SK-N-SH (cell line): ENCODE measurements at regions not wholly inside any gene's neighbourhood (a gene's known extent, or its start where the extent isn't known, plus 50 kb on each side); places are given as distances from the start of the nearest gene placed in this dataset.

Experiments
- CTCF ChIA-PET: fragments of 300-600, 350-600 bp; formaldehyde crosslinking; extraction: SDS; loops from one replicate; lab custom pipeline; 2021; lab: Yijun Ruan, JAX
- POLR2A ChIA-PET: fragments of 350-600 bp; sonication (Branson Sonifier 250); formaldehyde crosslinking; extraction: SDS; loops from one replicate; lab custom pipeline; 2020; ENCODE audit warnings: antibody characterized with exemption, inconsistent platforms; lab: Yijun Ruan, JAX
- DNase-seq: peaks from one replicate; pipeline ENCODE4 v3.0.0; 2012
- H2AFZ ChIP-seq: fragments of 200-600 bp; sonication (generic); 2 replicates; pipeline ENCODE4 v1.8.1; 2016; ENCODE audit warnings: antibody characterized with exemption, mild to moderate bottlenecking, low read depth
- H3F3A ChIP-seq: fragments of 200-600 bp; sonication (generic); replicated peaks from 2 replicates; pipeline ENCODE3; 2016; ENCODE audit warnings: antibody characterized with exemption, mild to moderate bottlenecking; ENCODE audit not compliant: insufficient read depth
- H3K27ac ChIP-seq, 2 experiments: fragments of 200-500 bp in 1 of 2; fragments of 200-600 bp in 1 of 2; sonication (Bioruptor generic) in 1 of 2; sonication (generic), shearing (Covaris generic) in 1 of 2; 2 replicates each; pipeline versions ENCODE4 v1.5.1 to v1.6.1; 2014 to 2016; ENCODE audit warnings: low read depth in 2 of 2, inconsistent platforms in 1 of 2, low read length in 1 of 2, mild to moderate bottlenecking in 1 of 2, mixed read lengths in 1 of 2
- H3K27me3 ChIP-seq: fragments of 200-600 bp; sonication (generic), shearing (Covaris generic); 2 replicates; pipeline ENCODE4 v1.6.1; 2016; ENCODE audit warnings: mixed run types; ENCODE audit not compliant: insufficient read depth
- H3K36me3 ChIP-seq, 2 experiments: fragments of 200-500 bp in 1 of 2; fragments of 200-600 bp in 1 of 2; sonication (Bioruptor generic) in 1 of 2; sonication (generic) in 1 of 2; replicated peaks in 1 of 2; 2 replicates each; pipeline versions ENCODE3 to v1.5.1; 2014 to 2016; ENCODE audit warnings: low read length in 1 of 2, mild to moderate bottlenecking in 1 of 2; ENCODE audit not compliant: insufficient read depth in 2 of 2, control insufficient read depth in 1 of 2
- H3K4me1 ChIP-seq, 2 experiments: fragments of 200-500 bp in 1 of 2; fragments of 200-600 bp in 1 of 2; sonication (Bioruptor generic) in 1 of 2; sonication (generic), shearing (Covaris generic) in 1 of 2; 2 replicates each; pipeline versions ENCODE4 v1.5.1 to v1.6.1; 2014 to 2016; ENCODE audit warnings: low read depth in 1 of 2, low read length in 1 of 2, mixed run types in 1 of 2; ENCODE audit not compliant: insufficient read depth in 2 of 2, control insufficient read depth in 1 of 2
- H3K4me2 ChIP-seq: fragments of 200-600 bp; sonication (generic), shearing (Covaris generic); 2 replicates; pipeline ENCODE4 v1.6.1; 2017; ENCODE audit warnings: mixed run types
- H3K4me3 ChIP-seq, 2 experiments: fragments of 200-500 bp in 1 of 2; fragments of 200-600 bp in 1 of 2; sonication (Bioruptor generic) in 1 of 2; sonication (generic), shearing (Covaris generic) in 1 of 2; 2 replicates each; pipeline versions ENCODE4 v1.5.1 to v1.8.1; 2014 to 2016; ENCODE audit warnings: low read depth in 2 of 2, inconsistent platforms in 1 of 2, low read length in 1 of 2, mild to moderate bottlenecking in 1 of 2, mixed read lengths in 1 of 2, moderate library complexity in 1 of 2
- H3K79me2 ChIP-seq: fragments of 200-600 bp; sonication (generic); 2 replicates; pipeline ENCODE4 v1.8.1; 2017; ENCODE audit warnings: mild to moderate bottlenecking; ENCODE audit not compliant: insufficient read depth
- H3K9ac ChIP-seq: fragments of 200-600 bp; sonication (generic); 2 replicates; pipeline ENCODE4 v1.6.1; 2017; ENCODE audit warnings: mixed run types
- H3K9me2 ChIP-seq: fragments of 200-600 bp; sonication (generic); 2 replicates; pipeline ENCODE4 v1.6.1; 2017; ENCODE audit warnings: mixed run types
- H3K9me3 ChIP-seq: fragments of 200-600 bp; sonication (generic); 2 replicates; pipeline ENCODE4 v1.6.1; 2017; ENCODE audit warnings: mixed run types, mild to moderate bottlenecking, moderate library complexity
- H4K20me1 ChIP-seq: fragments of 200-600 bp; sonication (generic); 2 replicates; pipeline ENCODE4 v1.6.1; 2017; ENCODE audit warnings: mild to moderate bottlenecking, mixed run types; ENCODE audit not compliant: insufficient read depth
- ELF1 ChIP-seq: IDR thresholded peaks from 2 replicates; pipeline ENCODE4 v1.4.0; 2012
- EP300 ChIP-seq, 2 experiments: IDR thresholded peaks; 2 replicates each; pipeline versions ENCODE4 v1.4.0 to v1.6.1; 2012; ENCODE audit warnings: borderline replicate concordance in 1 of 2, low read depth in 1 of 2, low read length in 1 of 2
- FOXJ3 ChIP-seq: sonication (generic); formaldehyde crosslinking; IDR thresholded peaks from 2 replicates; pipeline ENCODE4 v1.5.1; 2020; ENCODE audit warnings: mild to moderate bottlenecking, missing genetic modification reagents
- FOXM1 ChIP-seq: IDR thresholded peaks from 2 replicates; pipeline ENCODE4 v1.4.0; 2012; ENCODE audit warnings: low read depth, mild to moderate bottlenecking
- GABPA ChIP-seq: IDR thresholded peaks from 2 replicates; pipeline ENCODE4 v1.4.0; 2012; ENCODE audit warnings: low read depth, mild to moderate bottlenecking
- GATA2 ChIP-seq: sonication (generic); formaldehyde crosslinking; IDR thresholded peaks from 2 replicates; pipeline ENCODE4 v1.5.0; 2020; ENCODE audit warnings: mild to moderate bottlenecking, missing genetic modification reagents
- JUND ChIP-seq: IDR thresholded peaks from 2 replicates; pipeline ENCODE4 v1.4.0; 2012
- RXRA ChIP-seq: IDR thresholded peaks from 2 replicates; pipeline ENCODE4 v1.4.0; 2012; ENCODE audit warnings: low read depth, mild to moderate bottlenecking, borderline replicate concordance
- SIN3A ChIP-seq: IDR thresholded peaks from 2 replicates; pipeline ENCODE4 v1.6.1; 2012; ENCODE audit warnings: low read depth, mild to moderate bottlenecking, low read length, moderate library complexity, borderline replicate concordance
- TEAD4 ChIP-seq: IDR thresholded peaks from 2 replicates; pipeline ENCODE4 v1.4.0; 2012; ENCODE audit warnings: mild to moderate bottlenecking, borderline replicate concordance; ENCODE audit not compliant: insufficient read depth
- YY1 ChIP-seq: IDR thresholded peaks from 2 replicates; pipeline ENCODE4 v1.4.0; 2012; ENCODE audit warnings: low read depth, mild to moderate bottlenecking
- WGBS: methylation state at CpG from one replicate; pipeline ENCODE4 v1.1.6; 2017; ENCODE audit warnings: low lambda C conversion rate; 5-methylcytosine and 5-hydroxymethylcytosine counted together
- TF ChIP-seq, protein P1 (sequence below): fragments of 150-350 bp; IDR thresholded peaks from 2 replicates; pipeline ENCODE4 v1.6.1; 2016; ENCODE audit warnings: mild to moderate bottlenecking, low read depth, low read length
- TF ChIP-seq, protein P2 (sequence below): fragments of 150-350 bp; IDR thresholded peaks from 2 replicates; pipeline ENCODE4 v1.6.1; 2017; ENCODE audit warnings: antibody characterized with exemption, low read length, low read depth, borderline replicate concordance
- TF ChIP-seq, protein P3 (sequence below): fragments of 200-600 bp; sonication (generic); IDR thresholded peaks from 2 replicates; pipeline ENCODE4 v1.6.1; 2017; ENCODE audit warnings: antibody characterized with exemption, mild to moderate bottlenecking, moderate library complexity

DNA sequence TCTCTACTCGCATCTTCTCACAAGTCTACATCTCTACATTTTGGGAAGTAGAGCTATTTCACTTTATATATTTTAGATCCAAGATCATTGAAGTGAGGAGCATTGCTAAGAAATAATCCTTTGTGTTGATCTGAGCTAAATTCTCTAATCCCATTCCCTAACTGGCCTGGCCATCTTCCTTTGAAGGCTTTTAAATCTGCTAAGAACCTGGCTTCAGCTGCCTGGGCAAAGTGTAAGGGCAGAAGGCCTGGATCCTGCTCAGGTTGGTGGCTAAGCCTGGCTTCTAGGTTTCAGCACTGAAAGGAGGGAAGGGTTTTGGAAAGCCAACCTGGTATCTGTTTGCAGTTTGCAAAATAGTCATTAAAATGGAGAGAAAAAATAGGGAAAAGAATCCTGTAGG lies 167.6 kb downstream of the BRINP2 start:
- H3K27ac ChIP-seq, result no peak overlapping the region
- no peak overlapping the region for H2AFZ ChIP-seq
- ChIA-PET POLR2A (no interaction called here), CTCF (interaction anchor here (1.7 kb wide), 1 partner anchor 157 kb away, joined by 5 read pairs; no protein-coding TSS in a partner anchor)
- H3K9ac ChIP-seq, result no peak overlapping the region
- no peak overlapping the region for H3K4me3 ChIP-seq
- 16% methylated on average over 1 of the region's 1 CpG for WGBS
- no peak overlapping the region for H3K4me2 ChIP-seq
- H3K36me3 ChIP-seq, result no peaks in the 10 kb centered on the region
- no peaks in the 10 kb centered on the region for H3K79me2 ChIP-seq
- no peaks in the 10 kb centered on the region for H3K9me2 ChIP-seq
- H3K27me3 ChIP-seq, result no peaks in the 10 kb centered on the region
- no peak for TF ChIP-seq TEAD4
- TF ChIP-seq SIN3A, result no peak
- TF ChIP-seq GABPA, result no peak
- TF ChIP-seq, protein P1, sequence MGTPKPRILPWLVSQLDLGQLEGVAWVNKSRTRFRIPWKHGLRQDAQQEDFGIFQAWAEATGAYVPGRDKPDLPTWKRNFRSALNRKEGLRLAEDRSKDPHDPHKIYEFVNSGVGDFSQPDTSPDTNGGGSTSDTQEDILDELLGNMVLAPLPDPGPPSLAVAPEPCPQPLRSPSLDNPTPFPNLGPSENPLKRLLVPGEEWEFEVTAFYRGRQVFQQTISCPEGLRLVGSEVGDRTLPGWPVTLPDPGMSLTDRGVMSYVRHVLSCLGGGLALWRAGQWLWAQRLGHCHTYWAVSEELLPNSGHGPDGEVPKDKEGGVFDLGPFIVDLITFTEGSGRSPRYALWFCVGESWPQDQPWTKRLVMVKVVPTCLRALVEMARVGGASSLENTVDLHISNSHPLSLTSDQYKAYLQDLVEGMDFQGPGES, result no peak
- no peak for TF ChIP-seq ELF1
- TF ChIP-seq FOXJ3, result no peak
- no peak for TF ChIP-seq EP300 (IDR thresholded peaks at IDR 0.05; ENCODE audit: borderline replicate concordance in 1 of 2, low read depth in 1 of 2, low read length in 1 of 2)
- no peak for TF ChIP-seq GATA2 (CRISPR knock-in tag)
- TF ChIP-seq YY1, result no peak
- TF ChIP-seq JUND, result no peak
- no peaks in the 10 kb centered on the region; a peak in 1 of 4 replicates for H3K4me1 ChIP-seq
- no peak for DNase-seq
- no peaks in the 10 kb centered on the region for H4K20me1 ChIP-seq
- no peaks in the 10 kb centered on the region for H3K9me3 ChIP-seq
- no peaks in the 10 kb centered on the region for H3F3A ChIP-seq

DNA sequence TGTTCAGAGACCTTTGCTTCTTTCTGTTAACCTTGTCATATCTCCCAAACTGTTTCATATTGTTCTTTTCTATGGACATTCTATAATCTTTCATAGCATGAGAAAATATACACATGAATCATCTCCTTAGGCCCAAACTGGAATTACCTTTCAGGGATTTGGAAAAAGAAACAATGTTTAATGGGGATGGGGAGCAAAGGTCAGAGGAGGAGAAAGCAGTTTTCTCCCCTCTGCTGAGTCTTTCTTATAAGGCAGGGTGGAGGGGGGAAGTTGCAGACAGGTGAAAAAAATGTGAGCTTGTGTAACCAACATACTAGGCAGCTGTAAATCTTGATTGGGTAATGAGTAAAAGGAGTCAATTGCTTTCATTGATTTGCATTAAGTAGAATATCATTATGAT lies 164.1 kb downstream of the BRINP2 start:
- Histone ChIP-seq H3K36me3 (no peaks in the 10 kb centered on the region), H3K4me2 (no peak overlapping the region), H3K4me3 (no peak overlapping the region), H3K79me2 (no peaks in the 10 kb centered on the region), H3K27me3 (no peaks in the 10 kb centered on the region), H3K4me1 (no peaks in the 10 kb centered on the region), H2AFZ (no peak overlapping the region), H3K9ac (no peak overlapping the region), H3K27ac (no peak overlapping the region), H3K9me2 (no peaks in the 10 kb centered on the region), H3K9me3 (no peaks in the 10 kb centered on the region)
- ChIA-PET POLR2A (no interaction called here), CTCF (interaction anchor here (0.7 to 1.2 kb wide), 2 partner anchors 12 to 20 kb away, joined by 3 to 5 read pairs; no protein-coding TSS in a partner anchor)
- no peak for DNase-seq
- TF ChIP-seq GATA2 (CRISPR knock-in tag) (no peak), RXRA (no peak), FOXM1 (no peak), EP300 (IDR thresholded peaks at IDR 0.05; ENCODE audit: borderline replicate concordance in 1 of 2, low read depth in 1 of 2, low read length in 1 of 2) (no peak), SIN3A (no peak)
- TF ChIP-seq, protein P2, sequence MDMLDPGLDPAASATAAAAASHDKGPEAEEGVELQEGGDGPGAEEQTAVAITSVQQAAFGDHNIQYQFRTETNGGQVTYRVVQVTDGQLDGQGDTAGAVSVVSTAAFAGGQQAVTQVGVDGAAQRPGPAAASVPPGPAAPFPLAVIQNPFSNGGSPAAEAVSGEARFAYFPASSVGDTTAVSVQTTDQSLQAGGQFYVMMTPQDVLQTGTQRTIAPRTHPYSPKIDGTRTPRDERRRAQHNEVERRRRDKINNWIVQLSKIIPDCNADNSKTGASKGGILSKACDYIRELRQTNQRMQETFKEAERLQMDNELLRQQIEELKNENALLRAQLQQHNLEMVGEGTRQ, result no peak
- TF ChIP-seq, protein P3, sequence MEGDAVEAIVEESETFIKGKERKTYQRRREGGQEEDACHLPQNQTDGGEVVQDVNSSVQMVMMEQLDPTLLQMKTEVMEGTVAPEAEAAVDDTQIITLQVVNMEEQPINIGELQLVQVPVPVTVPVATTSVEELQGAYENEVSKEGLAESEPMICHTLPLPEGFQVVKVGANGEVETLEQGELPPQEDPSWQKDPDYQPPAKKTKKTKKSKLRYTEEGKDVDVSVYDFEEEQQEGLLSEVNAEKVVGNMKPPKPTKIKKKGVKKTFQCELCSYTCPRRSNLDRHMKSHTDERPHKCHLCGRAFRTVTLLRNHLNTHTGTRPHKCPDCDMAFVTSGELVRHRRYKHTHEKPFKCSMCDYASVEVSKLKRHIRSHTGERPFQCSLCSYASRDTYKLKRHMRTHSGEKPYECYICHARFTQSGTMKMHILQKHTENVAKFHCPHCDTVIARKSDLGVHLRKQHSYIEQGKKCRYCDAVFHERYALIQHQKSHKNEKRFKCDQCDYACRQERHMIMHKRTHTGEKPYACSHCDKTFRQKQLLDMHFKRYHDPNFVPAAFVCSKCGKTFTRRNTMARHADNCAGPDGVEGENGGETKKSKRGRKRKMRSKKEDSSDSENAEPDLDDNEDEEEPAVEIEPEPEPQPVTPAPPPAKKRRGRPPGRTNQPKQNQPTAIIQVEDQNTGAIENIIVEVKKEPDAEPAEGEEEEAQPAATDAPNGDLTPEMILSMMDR, result no peak
- TF ChIP-seq, all 33 proteins: peak for 0
- H3F3A ChIP-seq, result no peaks in the 10 kb centered on the region
- H4K20me1 ChIP-seq, result no peaks in the 10 kb centered on the region
